Neural crest cell (in vitro differentiated cells): ENCODE measurements at regions not wholly inside any gene's neighbourhood (a gene's known extent, or its start where the extent isn't known, plus 50 kb on each side); places are given as distances from the start of the nearest gene placed in this dataset.

ENCODE experiments used
- DNase-seq: peaks from one replicate; pipeline ENCODE4 v3.0.0; 2021; ENCODE audit warnings: low read depth, mixed read lengths, low spot score
- H3K27ac Mint-ChIP-seq: one replicate; pipeline ENCODE4 v1.8.0; 2021; ENCODE audit warnings: mild to moderate bottlenecking, mixed read lengths; ENCODE audit not compliant: unreplicated experiment
- H3K27me3 Mint-ChIP-seq: 2 replicates; pipeline ENCODE4 v1.8.0; 2021; ENCODE audit warnings: low read depth, mild to moderate bottlenecking, mixed read lengths
- H3K36me3 Mint-ChIP-seq: 2 replicates; pipeline ENCODE4 v1.8.0; 2021; ENCODE audit warnings: low read depth, mild to moderate bottlenecking, mixed read lengths
- H3K4me1 Mint-ChIP-seq: 2 replicates; pipeline ENCODE4 v1.8.0; 2021; ENCODE audit warnings: mixed read lengths
- H3K4me3 Mint-ChIP-seq: one replicate; pipeline ENCODE4 v1.8.0; 2021; ENCODE audit warnings: mild to moderate bottlenecking, mixed read lengths
- H3K9me3 Mint-ChIP-seq: 2 replicates; pipeline ENCODE4 v1.8.0; 2021; ENCODE audit warnings: mixed read lengths
- CTCF ChIP-seq: fragments of 200-600 bp; sonication (generic); conservative IDR thresholded peaks from 2 replicates; pipeline ENCODE4 v1.5.0; 2021; ENCODE audit warnings: antibody characterized with exemption, mild to moderate bottlenecking

GRCh38 chr2:186059096-186059495 lies 320.5 kb downstream of the FSIP2 start:
- Mint-ChIP-seq H3K9me3 (peaks cover 4% of the 10 kb centered on the region), H3K4me1 (peaks cover 15% of the 10 kb centered on the region), H3K27me3 (no peaks in the 10 kb centered on the region), H3K4me3 (no peak overlapping the region), H3K27ac (no peak overlapping the region), H3K36me3 (peaks cover 2% of the 10 kb centered on the region)
- no peak for TF ChIP-seq CTCF
- DNase-seq, result no peak

GRCh38 chr2:186060744-186061440 lies 322.3 kb downstream of the FSIP2 start:
- peaks cover 4% of the 10 kb centered on the region for H3K9me3 Mint-ChIP-seq
- H3K27me3 Mint-ChIP-seq, result no peaks in the 10 kb centered on the region
- peaks cover 15% of the 10 kb centered on the region for H3K4me1 Mint-ChIP-seq
- H3K27ac Mint-ChIP-seq, result no peak overlapping the region
- no peak for DNase-seq
- peaks cover 2% of the 10 kb centered on the region for H3K36me3 Mint-ChIP-seq
- TF ChIP-seq CTCF, result no peak
- no peak overlapping the region for H3K4me3 Mint-ChIP-seq

- TF ChIP-seq CTCF, result no peak
- no peak overlapping the region for H3K27ac Mint-ChIP-seq
- no peaks in the 10 kb centered on the region for H3K27me3 Mint-ChIP-seq
- H3K9me3 Mint-ChIP-seq, result peaks cover 4% of the 10 kb centered on the region
- DNase-seq, result no peak
- H3K4me1 Mint-ChIP-seq, result peaks cover 16% of the 10 kb centered on the region
- H3K4me3 Mint-ChIP-seq, result no peak overlapping the region
- H3K36me3 Mint-ChIP-seq, result peaks cover 2% of the 10 kb centered on the region
Measured at GRCh38 chr2:186064507-186064906, 325.9 kb downstream of the FSIP2 start.

GRCh38 chr2:186065491-186065890 lies 326.9 kb downstream of the FSIP2 start:
- Mint-ChIP-seq H3K27me3 (no peaks in the 10 kb centered on the region), H3K36me3 (peaks cover 2% of the 10 kb centered on the region), H3K9me3 (peaks cover 4% of the 10 kb centered on the region), H3K4me3 (no peak overlapping the region), H3K4me1 (peaks cover 18% of the 10 kb centered on the region), H3K27ac (no peak overlapping the region)
- TF ChIP-seq CTCF, result no peak
- no peak for DNase-seq

- peaks cover 4% of the 10 kb centered on the region for H3K9me3 Mint-ChIP-seq
- DNase-seq, result no peak
- H3K4me3 Mint-ChIP-seq, result no peak overlapping the region
- peaks cover 3% of the 10 kb centered on the region for H3K4me1 Mint-ChIP-seq
- H3K27ac Mint-ChIP-seq, result no peak overlapping the region
- H3K36me3 Mint-ChIP-seq, result peaks cover 2% of the 10 kb centered on the region
- H3K27me3 Mint-ChIP-seq, result no peaks in the 10 kb centered on the region
- TF ChIP-seq CTCF, result no peak
Measured at GRCh38 chr2:186068139-186068801, 329.7 kb downstream of the FSIP2 start.
